Hepatocyte (in vitro differentiated cells): ENCODE measurements at regions not wholly inside any gene's neighbourhood (a gene's known extent, or its start where the extent isn't known, plus 50 kb on each side); places are given as distances from the start of the nearest gene placed in this dataset.

Experiments
- EZH2 ChIP-seq: fragments of 200-600 bp; sonication (generic); IDR thresholded peaks from 2 replicates; pipeline ENCODE4 v1.6.1; 2016; ENCODE audit warnings: antibody characterized with exemption, mild to moderate bottlenecking, borderline replicate concordance
- EZH2phosphoT487 ChIP-seq: fragments of 200-600 bp; sonication (generic); IDR thresholded peaks from one replicate; pipeline ENCODE4 v1.6.1; 2018; ENCODE audit warnings: antibody characterized with exemption, mild to moderate bottlenecking, low read depth, moderate library complexity; ENCODE audit not compliant: unreplicated experiment, severe bottlenecking
- TF ChIP-seq, protein P1 (sequence below): fragments of 200-600 bp; sonication (generic); IDR thresholded peaks from 2 replicates; pipeline ENCODE4 v1.5.1; 2016; ENCODE audit warnings: antibody characterized with exemption, mild to moderate bottlenecking; ENCODE audit not compliant: poor library complexity

GRCh38 chr18:22603902-22604301, 186.2 kb upstream of the CTAGE1 start:
- TF ChIP-seq, protein P1, sequence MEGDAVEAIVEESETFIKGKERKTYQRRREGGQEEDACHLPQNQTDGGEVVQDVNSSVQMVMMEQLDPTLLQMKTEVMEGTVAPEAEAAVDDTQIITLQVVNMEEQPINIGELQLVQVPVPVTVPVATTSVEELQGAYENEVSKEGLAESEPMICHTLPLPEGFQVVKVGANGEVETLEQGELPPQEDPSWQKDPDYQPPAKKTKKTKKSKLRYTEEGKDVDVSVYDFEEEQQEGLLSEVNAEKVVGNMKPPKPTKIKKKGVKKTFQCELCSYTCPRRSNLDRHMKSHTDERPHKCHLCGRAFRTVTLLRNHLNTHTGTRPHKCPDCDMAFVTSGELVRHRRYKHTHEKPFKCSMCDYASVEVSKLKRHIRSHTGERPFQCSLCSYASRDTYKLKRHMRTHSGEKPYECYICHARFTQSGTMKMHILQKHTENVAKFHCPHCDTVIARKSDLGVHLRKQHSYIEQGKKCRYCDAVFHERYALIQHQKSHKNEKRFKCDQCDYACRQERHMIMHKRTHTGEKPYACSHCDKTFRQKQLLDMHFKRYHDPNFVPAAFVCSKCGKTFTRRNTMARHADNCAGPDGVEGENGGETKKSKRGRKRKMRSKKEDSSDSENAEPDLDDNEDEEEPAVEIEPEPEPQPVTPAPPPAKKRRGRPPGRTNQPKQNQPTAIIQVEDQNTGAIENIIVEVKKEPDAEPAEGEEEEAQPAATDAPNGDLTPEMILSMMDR = no peak
- TF ChIP-seq EZH2 = no peak
- TF ChIP-seq EZH2phosphoT487 = no peak
